Vagina (tissue), 2 donors: ENCODE measurements at regions not wholly inside any gene's neighbourhood (a gene's known extent, or its start where the extent isn't known, plus 50 kb on each side); places are given as distances from the start of the nearest gene placed in this dataset.

Experiments used
- DNase-seq, 2 donors: peaks; one replicate each; pipeline ENCODE4 v3.0.0-alpha.2; 2017; ENCODE audit errors: extremely low spot score in 2 of 2
- H3K27ac ChIP-seq: fragments of 200-600 bp; sonication (generic); one replicate; pipeline ENCODE4 v1.5.1; 2019
- H3K27me3 ChIP-seq: fragments of 200-600 bp; sonication (generic); one replicate; pipeline ENCODE4 v1.5.1; 2019
- H3K36me3 ChIP-seq, 2 donors: fragments of 200-600 bp; sonication (generic); one replicate each; pipeline ENCODE4 v1.5.1; 2017 to 2019
- H3K4me1 ChIP-seq: fragments of 200-600 bp; sonication (generic); one replicate; pipeline ENCODE4 v1.5.1; 2019
- H3K4me3 ChIP-seq, 2 donors: fragments of 200-600 bp; sonication (generic); 1 replicate in 1 of 2; 2 replicates in 1 of 2; pipeline ENCODE4 v1.5.1; 2016 to 2019
- H3K9me3 ChIP-seq: fragments of 200-600 bp; sonication (generic); one replicate; pipeline ENCODE4 v1.5.1; 2019
- CTCF ChIP-seq, 3 experiments: fragments of 450-650 bp in 2 of 3; fragments of 200-600 bp in 1 of 3; sonication (generic) in 1 of 3; IDR thresholded peaks; one replicate each; pipeline ENCODE4 v1.5.1; 2017 to 2019; ENCODE audit warnings: antibody characterized with exemption in 3 of 3, mild to moderate bottlenecking in 2 of 3, moderate library complexity in 2 of 3
- POLR2A ChIP-seq, 2 donors: fragments of 450-650 bp; IDR thresholded peaks; one replicate each; pipeline ENCODE4 v1.6.1; 2017; ENCODE audit warnings: antibody characterized with exemption in 2 of 2, mild to moderate bottlenecking in 2 of 2, moderate library complexity in 2 of 2
- POLR2AphosphoS5 ChIP-seq, 2 donors: sonication (generic); formaldehyde crosslinking; IDR thresholded peaks; one replicate each; pipeline ENCODE4 v1.9.0; 2017; ENCODE audit warnings: antibody characterized with exemption in 2 of 2, mild to moderate bottlenecking in 2 of 2, low read depth in 1 of 2; ENCODE audit not compliant: insufficient read depth in 1 of 2
- intact Hi-C: fragments of 100-400 bp; cut with DNase I; formaldehyde crosslinking; loops from one replicate; pipeline ENCODE4 v1.15.1; 2023

DNA sequence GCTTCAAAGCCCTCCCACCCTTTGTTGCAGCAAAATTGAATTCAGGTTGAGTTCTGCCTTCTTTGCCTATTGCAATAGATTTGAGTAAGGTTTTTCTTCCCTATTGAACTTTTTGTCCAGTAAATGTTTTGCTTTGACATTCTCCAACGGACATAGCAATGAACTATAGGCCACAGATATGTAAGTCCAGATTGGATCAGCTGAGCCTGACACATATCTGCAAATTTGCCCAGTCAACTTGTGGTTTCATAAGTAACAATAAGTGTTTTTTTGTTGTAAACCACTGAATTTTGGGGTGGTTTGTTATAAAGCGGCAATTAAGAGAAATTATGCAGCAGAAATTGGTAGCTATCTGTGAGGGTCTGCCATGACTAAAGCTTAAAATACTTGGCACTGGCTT, 332.1 kb upstream of the SORCS1 start:
- TF ChIP-seq CTCF (IDR thresholded peaks at IDR 0.05) (no peak), POLR2A (IDR thresholded peaks at IDR 0.05) (no peak), POLR2AphosphoS5 (IDR thresholded peaks at IDR 0.05; ENCODE audit: insufficient read depth in 1 of 2, low read depth in 1 of 2) (no peak)
- no peaks in the 10 kb centered on the region for H3K36me3 ChIP-seq
- no peak overlapping the region for H3K27ac ChIP-seq
- H3K4me3 ChIP-seq, result no peak overlapping the region
- H3K27me3 ChIP-seq, result no peaks in the 10 kb centered on the region
- no peak for DNase-seq
- H3K9me3 ChIP-seq, result no peaks in the 10 kb centered on the region
- intact Hi-C loops, result no loop called here
- H3K4me1 ChIP-seq, result no peaks in the 10 kb centered on the region

DNA sequence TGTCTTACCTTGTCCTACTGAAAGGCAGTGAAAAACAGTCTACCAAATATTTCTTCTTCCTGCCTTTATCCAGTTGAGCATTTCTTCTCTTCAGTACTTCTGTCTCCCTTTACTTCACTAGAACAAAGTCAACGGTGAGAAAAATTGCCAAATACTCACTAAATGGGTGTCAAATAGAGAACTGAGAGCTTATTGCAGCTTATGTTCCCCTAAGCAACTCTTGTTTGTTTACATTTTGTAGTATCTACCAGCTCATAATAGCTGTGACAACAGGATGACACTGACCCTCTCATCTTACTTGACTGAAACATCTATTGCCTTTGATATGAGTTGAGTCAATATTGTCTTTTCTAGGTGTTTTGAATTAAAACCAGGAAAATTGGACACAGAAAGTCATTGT, 327.9 kb upstream of the SORCS1 start:
- Histone ChIP-seq H3K36me3 (no peaks in the 10 kb centered on the region), H3K27ac (no peak overlapping the region), H3K4me3 (no peak overlapping the region), H3K9me3 (no peaks in the 10 kb centered on the region), H3K27me3 (no peaks in the 10 kb centered on the region), H3K4me1 (no peaks in the 10 kb centered on the region)
- intact Hi-C loops, result no loop called here
- no peak for DNase-seq
- TF ChIP-seq POLR2AphosphoS5 (IDR thresholded peaks at IDR 0.05; ENCODE audit: insufficient read depth in 1 of 2, low read depth in 1 of 2) (no peak), CTCF (IDR thresholded peaks at IDR 0.05) (no peak), POLR2A (IDR thresholded peaks at IDR 0.05) (no peak)

DNA sequence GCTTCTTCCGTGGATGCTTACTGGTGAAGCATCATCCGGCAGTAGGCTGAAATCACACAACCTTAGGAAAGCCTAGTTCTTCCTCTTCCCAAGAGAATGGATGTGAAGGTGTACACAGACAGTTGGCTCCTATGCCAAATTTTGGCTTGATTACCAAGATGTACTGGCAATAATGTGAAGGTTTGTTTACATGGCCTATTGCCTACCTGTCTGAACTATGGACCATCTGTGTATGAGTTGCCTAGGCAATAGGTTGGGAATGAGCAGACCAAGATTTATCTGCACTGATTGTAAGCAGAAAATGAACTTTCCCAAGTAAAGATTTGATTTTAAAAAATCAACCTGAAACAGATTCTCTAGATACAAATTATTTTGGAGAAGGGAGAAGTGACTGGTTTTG, 325.9 kb upstream of the SORCS1 start:
- no peaks in the 10 kb centered on the region for H3K4me1 ChIP-seq
- no peak overlapping the region for H3K27ac ChIP-seq
- no peaks in the 10 kb centered on the region for H3K27me3 ChIP-seq
- no peak overlapping the region for H3K4me3 ChIP-seq
- TF ChIP-seq POLR2AphosphoS5 (IDR thresholded peaks at IDR 0.05; ENCODE audit: insufficient read depth in 1 of 2, low read depth in 1 of 2), result no peak
- TF ChIP-seq POLR2A (IDR thresholded peaks at IDR 0.05), result no peak
- TF ChIP-seq CTCF (IDR thresholded peaks at IDR 0.05), result no peak
- no peaks in the 10 kb centered on the region for H3K9me3 ChIP-seq
- H3K36me3 ChIP-seq, result no peaks in the 10 kb centered on the region
- intact Hi-C loops, result no loop called here
- no peak for DNase-seq

DNA sequence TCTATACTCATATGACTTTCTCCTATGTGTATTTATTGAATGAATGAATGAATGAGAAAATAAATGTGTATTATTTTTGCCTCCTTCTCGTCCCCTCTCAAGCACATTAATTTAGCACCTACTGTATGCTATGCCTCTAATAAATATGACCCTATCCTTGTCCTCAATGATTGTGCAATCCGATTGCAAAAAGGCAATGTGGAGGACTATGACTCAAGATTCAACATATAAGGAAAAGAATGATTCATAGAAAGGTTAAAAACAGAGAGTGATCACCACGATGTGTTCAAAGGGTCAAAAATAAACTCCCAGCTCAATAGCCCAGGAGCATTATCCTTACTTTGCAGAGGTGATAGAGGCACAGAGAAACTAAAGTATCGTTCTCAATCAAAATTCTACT, 322.8 kb upstream of the SORCS1 start:
- H3K4me1 ChIP-seq, result no peaks in the 10 kb centered on the region
- DNase-seq, result no peak
- no peaks in the 10 kb centered on the region for H3K36me3 ChIP-seq
- no peaks in the 10 kb centered on the region for H3K27me3 ChIP-seq
- H3K27ac ChIP-seq, result no peak overlapping the region
- H3K9me3 ChIP-seq, result no peaks in the 10 kb centered on the region
- TF ChIP-seq POLR2A (IDR thresholded peaks at IDR 0.05) (no peak), POLR2AphosphoS5 (IDR thresholded peaks at IDR 0.05; ENCODE audit: insufficient read depth in 1 of 2, low read depth in 1 of 2) (no peak)
- no peak overlapping the region for H3K4me3 ChIP-seq
- intact Hi-C loops, result no loop called here

GRCh38 chr10:107485019-107485418, 320.5 kb upstream of the SORCS1 start:
- Histone ChIP-seq H3K4me3 (no peak overlapping the region), H3K4me1 (no peaks in the 10 kb centered on the region), H3K27me3 (no peaks in the 10 kb centered on the region), H3K27ac (no peak overlapping the region), H3K36me3 (no peaks in the 10 kb centered on the region), H3K9me3 (no peaks in the 10 kb centered on the region)
- DNase-seq, result no peak
- intact Hi-C loops, result no loop called here
- TF ChIP-seq CTCF (IDR thresholded peaks at IDR 0.05) (no peak), POLR2AphosphoS5 (IDR thresholded peaks at IDR 0.05; ENCODE audit: insufficient read depth in 1 of 2, low read depth in 1 of 2) (no peak), POLR2A (IDR thresholded peaks at IDR 0.05) (no peak)

- DNase-seq, result no peak
- no peaks in the 10 kb centered on the region for H3K27me3 ChIP-seq
- intact Hi-C loops, result no loop called here
These were observed 317.4 kb upstream of the SORCS1 start for GRCh38 chr10:107481881-107482280.

More at GRCh38 chr10:107481881-107482280, 317.4 kb upstream of the SORCS1 start:
- no peak overlapping the region for H3K4me3 ChIP-seq
- no peak overlapping the region for H3K27ac ChIP-seq
- H3K36me3 ChIP-seq, result no peaks in the 10 kb centered on the region
- H3K9me3 ChIP-seq, result no peaks in the 10 kb centered on the region
- no peak for TF ChIP-seq POLR2AphosphoS5 (IDR thresholded peaks at IDR 0.05; ENCODE audit: insufficient read depth in 1 of 2, low read depth in 1 of 2)
- no peak for TF ChIP-seq POLR2A (IDR thresholded peaks at IDR 0.05)
- no peak for TF ChIP-seq CTCF (IDR thresholded peaks at IDR 0.05)
- H3K4me1 ChIP-seq, result no peaks in the 10 kb centered on the region
